ENCODE measurements at regions not wholly inside any gene's neighbourhood (a gene's known extent, or its start where the extent isn't known, plus 50 kb on each side); places are given as distances from the start of the nearest gene placed in this dataset.
"Not testable (repeated sequence)": the region's sequence is repeated elsewhere in the genome, so short reads cannot be mapped to it uniquely, and the experiment has no call there.

- DNase-seq: no peak
These were observed 51.6 kb upstream of the POMP start for GRCh38 chr13:28607187-28607955.

GRCh38 chr13:28606466-28606865 is 52.5 kb upstream of the POMP start:
- no peak for DNase-seq

DNA sequence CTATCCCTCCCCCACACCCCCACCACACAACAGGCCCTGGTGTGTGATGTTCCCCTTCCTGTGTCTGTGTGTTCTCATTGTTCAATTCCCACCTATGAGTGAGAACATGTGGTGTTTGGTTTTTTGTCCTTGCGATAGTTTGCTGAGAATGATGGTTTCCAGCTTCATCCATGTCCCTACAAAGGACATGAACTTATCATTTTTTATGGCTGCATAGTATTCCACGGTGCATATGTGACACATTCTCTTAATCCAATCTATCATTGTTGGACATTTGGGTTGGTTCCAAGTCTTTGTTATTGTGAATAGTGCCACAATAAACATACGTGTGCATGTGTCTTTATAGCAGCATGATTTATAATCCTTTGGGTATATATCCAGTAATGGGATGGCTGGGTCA is 53.8 kb upstream of the POMP start:
- not testable (repeated sequence) for DNase-seq

GRCh38 chr13:28603043-28603664 is 55.8 kb upstream of the POMP start:
- no peak for DNase-seq

DNA sequence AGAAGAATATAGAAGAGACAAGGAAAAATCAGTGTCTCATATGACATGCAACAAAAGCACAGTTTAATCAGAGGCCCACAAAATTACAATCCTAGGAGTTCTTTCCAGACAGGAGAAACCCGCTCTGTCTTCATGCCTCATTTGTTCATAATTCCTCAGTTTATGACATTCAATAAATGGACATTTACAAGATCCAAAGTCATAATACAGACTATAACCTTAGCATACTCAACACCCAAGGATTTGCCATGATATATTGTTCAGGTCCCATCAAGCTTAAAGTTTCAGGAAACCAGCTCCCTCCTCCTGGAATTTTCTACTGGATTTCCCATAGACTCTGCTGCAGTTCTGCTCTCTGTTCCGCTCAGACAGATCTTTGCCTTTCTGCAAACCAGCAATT is 56.4 kb upstream of the POMP start:
- DNase-seq: no peak

DNA sequence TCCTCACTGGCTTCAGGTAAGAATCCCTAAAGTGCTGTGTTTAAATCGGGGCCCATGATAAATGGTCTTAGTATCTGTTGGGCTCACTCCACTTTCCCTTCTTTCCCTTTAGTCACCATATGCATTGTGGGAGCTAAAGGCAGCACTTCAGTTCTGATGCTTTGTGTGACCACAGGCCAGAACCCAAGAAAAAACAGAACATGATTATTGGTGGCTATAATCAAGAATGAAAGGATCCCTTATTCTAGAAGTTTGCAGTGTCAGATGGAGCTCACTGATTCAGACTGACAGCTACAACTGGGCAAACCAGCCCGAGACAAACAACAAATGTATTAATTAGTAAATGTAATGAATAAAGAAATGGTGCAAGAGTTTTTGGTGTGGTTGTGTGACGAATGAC is 57.3 kb upstream of the POMP start:
- DNase-seq: no peak

DNA sequence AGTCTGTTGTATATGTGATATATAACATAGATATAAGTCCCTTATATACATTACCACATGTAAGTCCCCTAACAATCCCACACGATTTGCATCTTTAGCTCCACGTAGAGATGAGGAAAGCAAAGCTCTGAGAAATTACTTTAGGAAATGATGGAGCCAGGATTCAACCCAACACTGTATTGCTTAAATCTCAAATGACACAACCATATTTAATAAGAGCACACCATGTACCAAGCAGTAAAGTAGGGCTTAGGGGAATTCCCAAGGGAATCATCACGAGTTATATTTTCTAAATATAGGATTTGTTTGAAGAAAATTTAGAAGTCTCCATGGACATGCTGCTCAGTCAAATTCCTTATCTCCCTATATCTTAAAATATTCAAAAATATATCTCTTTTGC is 61.3 kb upstream of the POMP start:
- DNase-seq: no peak

- no peak for DNase-seq
These were observed 68.5 kb upstream of the POMP start for GRCh38 chr13:28590461-28590860.

DNA sequence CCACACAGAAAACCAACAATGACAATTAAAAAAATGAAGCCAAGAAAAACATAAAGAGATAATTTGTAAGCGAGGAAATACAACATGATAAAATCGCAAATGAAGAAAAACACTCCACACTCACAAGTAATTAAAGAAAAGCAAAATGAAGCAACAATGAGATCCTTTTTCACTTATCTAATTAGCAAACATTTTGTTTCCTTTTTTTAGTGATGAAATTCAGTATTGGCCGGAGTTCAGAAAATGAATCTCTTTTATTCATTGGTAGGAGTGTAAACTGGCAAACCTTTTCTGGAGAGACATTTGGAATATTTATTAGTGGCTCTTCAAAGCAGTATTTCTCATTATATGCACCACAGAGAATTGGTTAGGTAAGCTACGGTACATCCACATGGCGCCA is 70.6 kb upstream of the POMP start:
- no peak for DNase-seq

DNA sequence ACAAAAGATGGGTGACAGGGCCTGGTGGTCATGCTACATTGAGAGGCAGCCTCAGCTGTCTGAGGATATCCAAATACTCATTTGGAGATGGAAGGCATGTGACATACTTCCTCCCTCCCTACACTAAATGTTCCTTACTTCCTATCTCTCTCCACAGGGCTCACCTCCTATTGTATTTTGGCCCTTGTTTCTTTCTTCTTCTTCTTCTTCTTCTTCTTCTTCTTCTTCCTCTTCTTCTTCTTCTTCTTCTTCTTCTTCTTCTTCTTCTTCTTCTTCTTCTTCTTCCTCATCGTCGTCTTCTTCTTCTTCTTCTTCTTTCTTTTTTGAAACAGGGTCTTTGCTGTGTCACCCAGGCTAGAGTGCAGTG is 71.8 kb upstream of the POMP start:
- DNase-seq: no peak

GRCh38 chr13:28586439-28587173 is 72.3 kb upstream of the POMP start:
- no peak for DNase-seq

DNA sequence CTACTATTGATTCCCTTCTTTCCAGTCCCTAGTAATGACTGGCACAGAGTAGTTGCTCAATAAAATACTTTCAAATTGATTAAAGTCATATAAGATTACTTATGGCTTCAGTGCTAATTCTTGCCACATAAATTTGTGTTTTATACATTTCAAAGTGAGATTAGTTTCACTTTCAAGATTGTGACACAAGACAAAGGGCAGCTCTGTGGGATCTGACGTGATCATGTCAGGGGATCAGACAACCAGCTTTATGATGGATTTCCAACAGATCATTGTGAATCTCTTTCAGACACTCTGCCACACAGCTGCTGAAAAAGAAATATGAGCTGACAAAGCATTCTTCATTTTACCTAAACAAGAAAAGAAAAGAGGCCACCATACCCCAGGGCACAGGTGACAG is 73.4 kb upstream of the POMP start:
- DNase-seq: no peak

DNA sequence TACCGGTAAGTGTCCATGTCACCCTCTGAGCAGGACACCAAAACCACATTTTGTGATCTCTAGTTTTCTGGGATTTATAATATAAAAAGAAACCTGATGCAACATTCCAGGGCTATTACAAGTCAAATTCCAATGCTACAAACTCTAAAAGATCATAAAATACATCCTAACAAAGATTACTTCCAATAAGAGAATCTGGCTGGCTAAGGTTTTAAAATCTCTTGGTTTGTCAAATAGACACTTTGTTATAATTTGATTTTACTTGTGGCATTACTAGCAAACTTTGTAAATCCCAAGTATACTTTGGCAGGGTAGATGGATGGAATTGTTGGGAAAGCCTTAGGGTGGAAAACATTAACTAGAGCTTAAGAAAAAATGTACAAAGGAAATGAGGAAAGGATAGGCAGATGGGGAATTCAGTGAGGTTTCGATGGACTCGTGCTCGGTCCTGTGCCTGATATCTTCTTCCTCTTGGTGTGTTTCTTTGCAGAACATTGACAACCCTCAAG is 74.0 kb upstream of the POMP start:
- DNase-seq: no peak

DNA sequence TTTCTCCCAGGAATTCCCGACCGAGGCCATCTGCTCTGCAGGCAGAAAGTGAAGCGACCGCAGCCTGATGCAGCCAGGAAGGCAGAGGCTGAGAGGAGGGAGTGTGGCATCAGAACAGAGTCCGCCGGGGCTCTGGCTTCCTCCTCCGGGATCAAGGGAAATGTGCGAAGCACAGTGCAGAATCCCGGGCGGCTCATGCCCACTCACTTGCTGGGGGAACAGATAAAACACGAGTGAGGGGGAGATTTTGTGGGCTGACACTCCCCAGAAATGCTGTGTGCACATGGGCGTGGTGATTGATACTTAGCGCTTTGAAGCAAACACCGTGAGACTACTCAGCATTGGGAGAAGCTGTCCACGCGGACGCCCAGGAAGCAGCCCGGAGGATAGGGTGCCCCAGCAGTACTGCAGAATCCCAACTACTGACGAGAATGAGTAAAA is 75.3 kb upstream of the POMP start:
- DNase-seq: no peak

- no peak for DNase-seq
These were observed 76.1 kb upstream of the POMP start for GRCh38 chr13:28582892-28583240.

- DNase-seq: peak; percentile 18
These were observed 76.6 kb upstream of the POMP start for GRCh38 chr13:28582225-28582891.

DNA sequence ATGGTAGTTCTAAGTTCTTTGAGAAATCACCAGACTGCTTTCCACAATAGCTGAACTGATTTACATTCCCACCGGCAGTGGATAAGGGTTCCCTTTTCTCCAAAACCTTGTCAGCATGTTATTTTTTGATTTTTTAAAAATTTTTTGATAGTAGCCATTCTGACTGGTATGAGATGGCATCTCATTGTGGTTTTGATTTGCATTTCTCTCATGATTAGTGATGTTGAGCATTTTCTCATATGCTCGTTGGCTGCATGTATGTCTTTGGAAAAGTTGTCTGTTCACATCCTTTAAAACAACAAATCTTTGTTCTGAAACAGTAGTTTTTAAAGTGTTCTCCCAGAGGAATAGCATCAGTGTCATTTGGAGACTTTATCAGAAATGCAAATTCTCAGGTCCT is 77.5 kb upstream of the POMP start:
- DNase-seq: no peak

DNA sequence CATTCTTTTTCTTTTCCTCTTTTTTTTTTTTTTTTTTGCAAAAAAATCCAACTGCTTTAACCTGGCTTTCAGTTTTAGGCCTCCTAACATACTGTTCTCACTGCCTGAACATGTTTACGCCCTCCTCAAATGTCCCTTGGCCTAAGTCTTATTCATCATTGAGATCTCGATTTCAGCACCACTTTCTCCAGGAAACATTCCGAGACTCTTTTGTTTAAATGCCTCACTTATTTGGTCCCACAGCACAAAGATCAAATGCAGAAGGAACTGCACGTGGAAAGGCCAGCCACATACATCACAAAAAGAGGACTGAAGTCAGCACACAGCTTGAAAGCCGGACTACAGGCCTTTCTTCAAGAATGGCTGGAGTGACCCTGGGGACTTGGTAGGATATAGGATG is 79.2 kb upstream of the POMP start:
- DNase-seq: no peak

DNA sequence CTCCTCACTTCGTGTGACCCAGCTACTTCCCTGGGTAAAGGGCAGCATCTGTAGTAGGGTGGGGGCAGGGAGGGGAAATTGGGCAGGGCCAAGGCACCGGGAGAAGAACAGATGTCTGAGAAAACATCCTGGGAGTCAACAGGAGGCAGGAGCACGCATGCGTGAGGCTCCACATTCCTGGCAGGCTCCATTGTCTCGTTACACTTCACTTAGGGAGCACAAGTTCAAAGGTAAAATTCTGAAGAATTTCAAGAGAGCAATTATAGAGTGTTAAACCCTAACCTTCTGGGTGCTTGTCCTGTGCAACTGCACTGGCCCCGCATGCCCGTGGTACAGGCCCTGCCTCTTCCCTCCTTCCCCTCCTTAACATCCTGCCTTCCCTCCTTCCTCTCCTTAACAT is 79.6 kb upstream of the POMP start:
- DNase-seq: no peak

GRCh38 chr13:28576067-28576466 is 81.1 kb upstream of the FLT1 start:
- no peak for DNase-seq

GRCh38 chr13:28575200-28575599 is 80.3 kb upstream of the FLT1 start:
- DNase-seq: no peak

DNA sequence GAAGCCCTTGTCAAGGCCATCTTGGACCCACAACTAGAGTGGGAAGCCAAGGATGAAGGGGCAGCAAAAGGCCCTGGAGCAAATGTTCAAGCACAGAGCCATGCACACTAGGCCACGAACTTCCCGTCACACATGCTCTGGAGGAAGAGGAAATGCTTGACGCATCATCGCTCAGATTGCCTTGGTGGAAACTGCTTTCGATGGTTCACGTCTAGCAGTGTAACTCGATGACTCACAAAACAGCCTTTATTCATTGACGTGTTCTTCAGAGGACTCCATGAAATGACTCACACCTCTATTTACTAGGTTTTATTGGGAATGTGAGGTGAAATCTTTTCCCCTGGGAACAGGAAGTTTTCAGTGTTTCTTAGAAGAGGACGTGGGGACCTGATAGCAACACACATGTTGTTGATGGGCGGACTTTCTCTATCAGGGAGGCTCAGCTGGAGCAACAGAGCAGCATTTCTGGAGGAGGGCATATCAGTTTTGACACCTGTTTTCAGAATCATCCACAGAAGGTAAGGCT is 79.8 kb upstream of the FLT1 start:
- peak; percentile 55 for DNase-seq

All from activated CD4-positive, alpha-beta T cell treated with anti-CD3 and anti-CD28 coated beads for 48 hours (primary cell).